Epidermal melanocyte (primary cell): ENCODE measurements at regions not wholly inside any gene's neighbourhood (a gene's known extent, or its start where the extent isn't known, plus 50 kb on each side); places are given as distances from the start of the nearest gene placed in this dataset.
"Not testable (repeated sequence)": the region's sequence is repeated elsewhere in the genome, so short reads cannot be mapped to it uniquely, and the experiment has no call there.

Source experiments
- DNase-seq: peaks from one replicate; pipeline ENCODE4 v3.0.0; 2011; ENCODE audit warnings: low spot score; ENCODE audit not compliant: insufficient read length

- DNase-seq, result no peak
Observed at GRCh38 chr6:112639391-112639831, 292.3 kb downstream of the RFPL4B start.

- DNase-seq, result no peak
Observed at GRCh38 chr6:112640891-112641290, 293.8 kb downstream of the RFPL4B start.

- DNase-seq, result no peak
Observed at GRCh38 chr6:112649853-112650252, 302.7 kb downstream of the RFPL4B start.

- no peak for DNase-seq
Observed at GRCh38 chr6:112651239-112651638, 304.1 kb downstream of the RFPL4B start.

GRCh38 chr6:112659912-112660311 lies 312.8 kb downstream of the RFPL4B start:
- DNase-seq, result no peak

GRCh38 chr6:112660626-112661025 lies 313.5 kb downstream of the RFPL4B start:
- DNase-seq, result no peak

- no peak for DNase-seq
Observed at GRCh38 chr6:112663698-112664097, 316.6 kb downstream of the RFPL4B start.

- no peak for DNase-seq
Observed at GRCh38 chr6:112665114-112665513, 318.0 kb downstream of the RFPL4B start.

- DNase-seq, result no peak
Observed at GRCh38 chr6:112665815-112666214, 318.7 kb downstream of the RFPL4B start.

GRCh38 chr6:112667427-112667826 lies 320.3 kb downstream of the RFPL4B start:
- no peak for DNase-seq

GRCh38 chr6:112680091-112680490 lies 333.0 kb downstream of the RFPL4B start:
- DNase-seq, result no peak

GRCh38 chr6:112682071-112682470 lies 334.9 kb downstream of the RFPL4B start:
- DNase-seq, result no peak

GRCh38 chr6:112683106-112683505 lies 336.0 kb downstream of the RFPL4B start:
- DNase-seq, result no peak

GRCh38 chr6:112683926-112684325 lies 336.8 kb downstream of the RFPL4B start:
- no peak for DNase-seq

GRCh38 chr6:112685521-112686220 lies 338.5 kb downstream of the RFPL4B start:
- DNase-seq, result not testable (repeated sequence)

GRCh38 chr6:112688487-112689165 lies 341.5 kb downstream of the RFPL4B start:
- not testable (repeated sequence) for DNase-seq

- DNase-seq, result not testable (repeated sequence)
Observed at GRCh38 chr6:112689183-112689858, 342.2 kb downstream of the RFPL4B start.

GRCh38 chr6:112690497-112691202 lies 343.5 kb downstream of the RFPL4B start:
- DNase-seq, result peak; percentile 30

GRCh38 chr6:112691289-112691688 lies 344.2 kb downstream of the RFPL4B start:
- peak; percentile 23 for DNase-seq

GRCh38 chr6:112695001-112695400 lies 347.9 kb downstream of the RFPL4B start:
- no peak for DNase-seq

GRCh38 chr6:112697265-112697664 lies 350.1 kb downstream of the RFPL4B start:
- DNase-seq, result no peak

GRCh38 chr6:112701201-112701600 lies 354.1 kb downstream of the RFPL4B start:
- DNase-seq, result no peak
